H9 (cell line): ENCODE measurements at regions not wholly inside any gene's neighbourhood (a gene's known extent, or its start where the extent isn't known, plus 50 kb on each side); places are given as distances from the start of the nearest gene placed in this dataset.

Experiments
- DNase-seq: peaks from one replicate; pipeline ENCODE4 v3.0.0-alpha.2; 2017
- H2AFZ ChIP-seq: one replicate; pipeline ENCODE4 v1.6.1; 2013; ENCODE audit warnings: mild to moderate bottlenecking, low read length, control low read depth, moderate library complexity
- H2AK5ac ChIP-seq: 2 replicates; pipeline ENCODE4 v1.6.1; 2013; ENCODE audit warnings: low read length, control low read depth, mixed read lengths; ENCODE audit not compliant: insufficient read length
- H2BK120ac ChIP-seq: one replicate; pipeline ENCODE4 v1.6.1; 2013; ENCODE audit warnings: low read depth, mild to moderate bottlenecking, low read length, control low read depth, inconsistent platforms; ENCODE audit not compliant: poor library complexity, severe bottlenecking
- H2BK12ac ChIP-seq: 2 replicates; pipeline ENCODE4 v1.6.1; 2013; ENCODE audit warnings: low read length, control low read depth, mixed read lengths, low read depth; ENCODE audit not compliant: insufficient read length
- H2BK15ac ChIP-seq: 2 replicates; pipeline ENCODE4 v1.6.1; 2013; ENCODE audit warnings: low read depth, low read length, control low read depth
- H2BK20ac ChIP-seq: one replicate; pipeline ENCODE4 v1.6.1; 2013; ENCODE audit warnings: low read depth, mild to moderate bottlenecking, low read length, control low read depth, inconsistent platforms; ENCODE audit not compliant: poor library complexity, severe bottlenecking
- H2BK5ac ChIP-seq: 2 replicates; pipeline ENCODE4 v1.6.1; 2013; ENCODE audit warnings: low read length, control low read depth, mixed read lengths; ENCODE audit not compliant: insufficient read length
- H3K14ac ChIP-seq: 2 replicates; pipeline ENCODE4 v1.6.1; 2013; ENCODE audit warnings: low read length, control low read depth; ENCODE audit not compliant: insufficient read depth
- H3K18ac ChIP-seq: 2 replicates; pipeline ENCODE4 v1.6.1; 2013; ENCODE audit warnings: low read depth, mild to moderate bottlenecking, mixed read lengths, low read length, control low read depth; ENCODE audit not compliant: insufficient read length
- H3K23ac ChIP-seq: 2 replicates; pipeline ENCODE4 v1.6.1; 2013; ENCODE audit warnings: low read length, control low read depth, mixed read lengths, low read depth; ENCODE audit not compliant: insufficient read length
- H3K23me2 ChIP-seq: 2 replicates; pipeline ENCODE4 v1.6.1; 2013; ENCODE audit warnings: low read depth, mild to moderate bottlenecking, mixed read lengths, low read length, control low read depth; ENCODE audit not compliant: insufficient read length, poor library complexity, severe bottlenecking
- H3K27ac ChIP-seq: 2 replicates; pipeline ENCODE4 v1.5.1; 2013; ENCODE audit warnings: low read length, control low read depth, mixed read lengths, low read depth; ENCODE audit not compliant: insufficient read length
- H3K27me3 ChIP-seq: 2 replicates; pipeline ENCODE4 v1.6.1; 2013; ENCODE audit warnings: low read length, control low read depth, inconsistent platforms; ENCODE audit not compliant: insufficient read depth
- H3K4ac ChIP-seq: 2 replicates; pipeline ENCODE4 v1.6.1; 2013; ENCODE audit warnings: low read depth, mild to moderate bottlenecking, control low read depth, inconsistent platforms, low read length, moderate library complexity
- H3K4me1 ChIP-seq: 2 replicates; pipeline ENCODE4 v1.6.1; 2013; ENCODE audit warnings: low read length, control low read depth, inconsistent platforms; ENCODE audit not compliant: insufficient read depth
- H3K4me2 ChIP-seq: 2 replicates; pipeline ENCODE4 v1.6.1; 2013; ENCODE audit warnings: low read length, control low read depth, mixed read lengths; ENCODE audit not compliant: insufficient read length, insufficient read depth
- H3K56ac ChIP-seq: 2 replicates; pipeline ENCODE4 v1.6.1; 2013; ENCODE audit warnings: low read depth, mild to moderate bottlenecking, mixed read lengths, low read length, control low read depth; ENCODE audit not compliant: insufficient read length
- H3K79me1 ChIP-seq: 2 replicates; pipeline ENCODE4 v1.6.1; 2013; ENCODE audit warnings: low read depth, mild to moderate bottlenecking, moderate library complexity, low read length, control low read depth, inconsistent platforms; ENCODE audit not compliant: insufficient read depth, poor library complexity, severe bottlenecking
- H3K79me2 ChIP-seq: 2 replicates; pipeline ENCODE4 v1.6.1; 2013; ENCODE audit warnings: low read length, control low read depth, inconsistent platforms; ENCODE audit not compliant: insufficient read depth
- H3K9ac ChIP-seq: 2 replicates; pipeline ENCODE4 v1.6.1; 2013; ENCODE audit warnings: low read length, control low read depth, mixed read lengths; ENCODE audit not compliant: insufficient read length; ENCODE audit errors: extremely low read depth
- H3K9me3 ChIP-seq: one replicate; pipeline ENCODE4 v1.6.1; 2013; ENCODE audit warnings: low read depth, low read length, inconsistent platforms; ENCODE audit not compliant: control insufficient read depth
- H3T11ph ChIP-seq: one replicate; pipeline ENCODE4 v1.6.1; 2013; ENCODE audit warnings: mild to moderate bottlenecking, low read length, control low read depth, inconsistent platforms
- H4K20me1 ChIP-seq: one replicate; pipeline ENCODE4 v1.6.1; 2013; ENCODE audit not compliant: control insufficient read depth, insufficient read length, insufficient read depth
- H4K5ac ChIP-seq: 2 replicates; pipeline ENCODE4 v1.6.1; 2013; ENCODE audit warnings: low read depth, mild to moderate bottlenecking, mixed read lengths, low read length, control low read depth; ENCODE audit not compliant: insufficient read length
- H4K8ac ChIP-seq: replicated peaks from 2 replicates; pipeline ENCODE4 v1.6.1; 2013; ENCODE audit warnings: low read length, control low read depth, mixed read lengths, low read depth; ENCODE audit not compliant: insufficient read length
- H4K91ac ChIP-seq: 2 replicates; pipeline ENCODE4 v1.6.1; 2013; ENCODE audit warnings: low read depth, mild to moderate bottlenecking, moderate library complexity, mixed read lengths, low read length, control low read depth; ENCODE audit not compliant: insufficient read length
- H3K27ac Mint-ChIP-seq, 3 experiments: 2 replicates in 2 of 3; 3 replicates in 1 of 3; pipeline ENCODE4 v1.8.0; 2020 to 2021; ENCODE audit warnings: mixed read lengths in 3 of 3, mild to moderate bottlenecking in 1 of 3, moderate library complexity in 1 of 3
- H3K27me3 Mint-ChIP-seq: 2 replicates; pipeline ENCODE4 v1.8.0; 2021; ENCODE audit warnings: low read depth, mild to moderate bottlenecking, moderate library complexity, mixed read lengths
- H3K36me3 Mint-ChIP-seq, 3 experiments: 2 replicates in 2 of 3; 3 replicates in 1 of 3; pipeline ENCODE4 v1.8.0; 2020 to 2021; ENCODE audit warnings: low read depth in 3 of 3, mixed read lengths in 3 of 3; ENCODE audit not compliant: insufficient read depth in 1 of 3
- H3K4me1 Mint-ChIP-seq, 2 experiments: 2 replicates each; pipeline ENCODE4 v1.8.0; 2020; ENCODE audit warnings: mixed read lengths in 2 of 2
- H3K4me3 Mint-ChIP-seq, 2 experiments: 2 replicates in 1 of 2; 3 replicates in 1 of 2; pipeline ENCODE4 v1.8.0; 2020 to 2021; ENCODE audit warnings: mild to moderate bottlenecking in 2 of 2, mixed read lengths in 2 of 2, moderate library complexity in 1 of 2
- H3K9me3 Mint-ChIP-seq, 2 experiments: 2 replicates in 1 of 2; 3 replicates in 1 of 2; pipeline ENCODE4 v1.8.0; 2020; ENCODE audit warnings: mild to moderate bottlenecking in 2 of 2, mixed read lengths in 2 of 2, moderate library complexity in 1 of 2
- CTCF ChIP-seq: fragments of 200-600 bp; sonication (generic); conservative IDR thresholded peaks from 3 replicates; pipeline ENCODE4 v1.8.0; 2021; ENCODE audit warnings: antibody characterized with exemption, mild to moderate bottlenecking
- WGBS: extraction: QIAGEN DNeasy Blood & Tissue Kit; methylation state at CpG from one replicate; pipeline ENCODE4 v1.1.7; 2013; ENCODE audit warnings: missing lambda C conversion rate, low lambda C conversion rate, mixed read lengths; ENCODE audit not compliant: insufficient read length; ENCODE audit errors: extremely low coverage; 5-methylcytosine and 5-hydroxymethylcytosine counted together

- H3T11ph ChIP-seq, result no peak overlapping the region
- H3K4me1 Mint-ChIP-seq, result peaks cover 8 to 12% of the 10 kb centered on the region in 2 experiments
- no peaks in the 10 kb centered on the region for H4K20me1 ChIP-seq
- no peak overlapping the region for H3K9ac ChIP-seq
- no peaks in the 10 kb centered on the region for H3K9me3 ChIP-seq
- H2BK5ac ChIP-seq, result no peak overlapping the region
- no peaks in the 10 kb centered on the region for H3K9me3 Mint-ChIP-seq
- H4K91ac ChIP-seq, result no peak overlapping the region
- H2AFZ ChIP-seq, result no peak overlapping the region
- H3K27ac Mint-ChIP-seq, result no peak overlapping the region
- H3K27me3 Mint-ChIP-seq, result peaks cover 4% of the 10 kb centered on the region
- H3K4me3 Mint-ChIP-seq, result no peak overlapping the region
- WGBS, result no CpG with 5 or more reads among the region's 10 CpGs
- no peak overlapping the region for H3K4me2 ChIP-seq
- no peak overlapping the region for H2AK5ac ChIP-seq
- no peak for DNase-seq
- H3K36me3 Mint-ChIP-seq, result no peaks in the 10 kb centered on the region; a peak in 1 of 7 replicates
- H2BK12ac ChIP-seq, result no peak overlapping the region
- no peaks in the 10 kb centered on the region for H3K79me2 ChIP-seq
- no peaks in the 10 kb centered on the region for H3K79me1 ChIP-seq
- H3K18ac ChIP-seq, result no peak overlapping the region
- H3K23me2 ChIP-seq, result no peaks in the 10 kb centered on the region
- H2BK15ac ChIP-seq, result no peak overlapping the region
- H4K8ac ChIP-seq, result no peak overlapping the region
- no peak overlapping the region for H4K5ac ChIP-seq
- H3K56ac ChIP-seq, result no peak overlapping the region
- no peak overlapping the region for H3K14ac ChIP-seq
- no peak overlapping the region for H3K4ac ChIP-seq
- H3K27ac ChIP-seq, result no peak overlapping the region
- no peak overlapping the region for H2BK120ac ChIP-seq
- no peak overlapping the region for H3K23ac ChIP-seq
- no peaks in the 10 kb centered on the region for H3K27me3 ChIP-seq
- TF ChIP-seq CTCF, result no peak
- H3K4me1 ChIP-seq, result no peaks in the 10 kb centered on the region
- H2BK20ac ChIP-seq, result no peak overlapping the region
Measured at GRCh38 chr9:20242510-20243189, 379.6 kb downstream of the MLLT3 start.
